ENCODE measurements at regions not wholly inside any gene's neighbourhood (a gene's known extent, or its start where the extent isn't known, plus 50 kb on each side); places are given as distances from the start of the nearest gene placed in this dataset.

GRCh38 chr12:89975574-89975973 is 266.9 kb upstream of the ATP2B1 start:
- H2AFZ ChIP-seq (ENCODE audit: low read depth, low read length), result no peak overlapping the region
- H4K20me1 ChIP-seq (ENCODE audit: insufficient read depth, low read length), result no peaks in the 10 kb centered on the region
- TF ChIP-seq CTCF (IDR thresholded peaks at IDR 0.05; ENCODE audit: low read depth, low read length), result no peak
- H3K9me3 ChIP-seq (ENCODE audit: insufficient read depth, low read length), result no peaks in the 10 kb centered on the region
- H3K4me2 ChIP-seq (ENCODE audit: low read length), result no peak overlapping the region
- H3K27ac ChIP-seq (ENCODE audit: low read length), result no peak overlapping the region
- H3K9ac ChIP-seq (ENCODE audit: low read length), result no peak overlapping the region
- H3K79me2 ChIP-seq (ENCODE audit: low read length), result no peaks in the 10 kb centered on the region
- no peak overlapping the region for H3K4me3 ChIP-seq (ENCODE audit: low read length)
- H3K36me3 ChIP-seq (replicated peaks; ENCODE audit: low read depth, low read length), result no peaks in the 10 kb centered on the region
- no peaks in the 10 kb centered on the region for H3K4me1 ChIP-seq (ENCODE audit: low read length)
- no peaks in the 10 kb centered on the region for H3K27me3 ChIP-seq (ENCODE audit: low read depth, low read length)

DNA sequence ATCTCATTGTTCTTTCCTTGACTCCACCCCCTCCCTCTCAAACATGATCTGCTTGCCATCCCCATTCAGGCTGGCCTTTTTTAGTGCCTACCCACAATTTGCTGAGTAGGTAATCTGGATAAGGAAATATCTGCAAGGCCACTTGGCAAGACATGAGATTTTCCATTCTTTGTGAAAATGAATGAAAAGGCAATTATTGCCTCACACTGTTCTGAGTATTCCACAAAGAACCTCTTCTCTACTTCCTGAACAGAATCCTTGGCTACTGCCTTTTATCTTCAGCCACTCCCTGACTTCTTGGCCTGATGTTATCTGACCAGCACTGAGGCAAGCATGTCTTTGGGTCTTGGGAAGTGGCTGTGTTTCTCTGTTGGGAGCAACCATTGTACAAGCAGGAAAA is 263.2 kb upstream of the ATP2B1 start:
- H3K4me1 ChIP-seq (ENCODE audit: low read length), result peaks cover 15% of the 10 kb centered on the region
- H3K9me3 ChIP-seq (ENCODE audit: insufficient read depth, low read length), result no peaks in the 10 kb centered on the region
- H3K79me2 ChIP-seq (ENCODE audit: low read length), result no peaks in the 10 kb centered on the region
- no peak overlapping the region for H3K4me3 ChIP-seq (ENCODE audit: low read length)
- H3K27ac ChIP-seq (ENCODE audit: low read length), result no peak overlapping the region
- H2AFZ ChIP-seq (ENCODE audit: low read depth, low read length), result no peak overlapping the region; the same call in 1 of the 2 replicates
- H3K9ac ChIP-seq (ENCODE audit: low read length), result no peak overlapping the region
- H4K20me1 ChIP-seq (ENCODE audit: insufficient read depth, low read length), result no peaks in the 10 kb centered on the region
- H3K27me3 ChIP-seq (ENCODE audit: low read depth, low read length), result no peaks in the 10 kb centered on the region
- H3K36me3 ChIP-seq (replicated peaks; ENCODE audit: low read depth, low read length), result no peaks in the 10 kb centered on the region
- TF ChIP-seq EZH2phosphoT487 (IDR thresholded peaks at IDR 0.05; ENCODE audit: low read depth), result no peak
- no peak for TF ChIP-seq CTCF (IDR thresholded peaks at IDR 0.05; ENCODE audit: low read depth, low read length)
- H3K4me2 ChIP-seq (ENCODE audit: low read length), result no peak overlapping the region

DNA sequence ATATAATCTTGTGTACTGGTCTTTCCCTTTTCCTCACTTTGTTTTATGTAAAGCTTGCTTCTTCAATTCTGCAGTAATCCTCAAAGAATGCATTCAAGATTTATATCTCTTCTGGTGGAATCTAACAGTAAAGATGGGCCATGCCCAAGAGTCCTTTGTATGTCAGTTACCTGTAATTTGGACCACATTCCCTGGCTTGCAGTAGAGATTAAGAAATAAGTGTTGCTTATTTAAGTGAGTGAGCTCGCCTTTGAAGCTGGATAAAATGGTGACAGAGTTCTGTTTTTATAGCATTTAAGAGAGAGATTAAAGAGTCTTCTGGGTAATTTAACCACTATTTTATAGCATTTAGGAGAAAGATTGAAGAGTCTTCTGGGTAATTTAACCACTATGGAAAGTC is 262.1 kb upstream of the ATP2B1 start:
- no peaks in the 10 kb centered on the region for H3K27me3 ChIP-seq (ENCODE audit: low read depth, low read length)
- H3K4me2 ChIP-seq (ENCODE audit: low read length), result no peak overlapping the region
- peaks cover 26% of the 10 kb centered on the region for H3K4me1 ChIP-seq (ENCODE audit: low read length)
- H3K36me3 ChIP-seq (replicated peaks; ENCODE audit: low read depth, low read length), result no peaks in the 10 kb centered on the region
- H3K4me3 ChIP-seq (ENCODE audit: low read length), result no peak overlapping the region
- no peak overlapping the region for H3K27ac ChIP-seq (ENCODE audit: low read length)
- TF ChIP-seq EZH2phosphoT487 (IDR thresholded peaks at IDR 0.05; ENCODE audit: low read depth) (no peak), CTCF (IDR thresholded peaks at IDR 0.05; ENCODE audit: low read depth, low read length) (no peak)
- no peaks in the 10 kb centered on the region for H3K9me3 ChIP-seq (ENCODE audit: insufficient read depth, low read length)
- H3K79me2 ChIP-seq (ENCODE audit: low read length), result no peaks in the 10 kb centered on the region
- no peak overlapping the region for H3K9ac ChIP-seq (ENCODE audit: low read length)
- no peaks in the 10 kb centered on the region for H4K20me1 ChIP-seq (ENCODE audit: insufficient read depth, low read length)
- no peak overlapping the region for H2AFZ ChIP-seq (ENCODE audit: low read depth, low read length)

DNA sequence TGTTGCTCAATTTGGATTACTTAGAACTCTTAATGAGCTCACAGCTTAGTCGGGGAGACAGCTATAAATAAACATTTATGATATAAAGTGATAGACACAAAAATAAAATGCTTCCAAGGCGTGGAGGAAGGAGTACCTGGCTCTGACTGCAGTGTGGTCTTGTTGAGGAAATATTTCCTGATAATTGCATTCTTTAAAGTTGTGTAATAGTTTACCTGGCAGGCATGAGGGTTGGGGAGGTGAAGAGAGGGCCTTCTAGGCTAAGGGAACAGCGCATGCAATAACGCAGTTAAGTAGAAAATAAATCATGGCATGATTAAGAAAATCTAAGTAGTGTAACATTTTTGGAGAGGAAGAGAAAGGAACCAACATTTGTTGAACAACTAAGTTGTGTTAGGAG is 260.5 kb upstream of the ATP2B1 start:
- TF ChIP-seq CTCF (IDR thresholded peaks at IDR 0.05; ENCODE audit: low read depth, low read length) (no peak), EZH2phosphoT487 (IDR thresholded peaks at IDR 0.05; ENCODE audit: low read depth) (no peak)
- no peaks in the 10 kb centered on the region for H3K79me2 ChIP-seq (ENCODE audit: low read length)
- no peaks in the 10 kb centered on the region for H3K9me3 ChIP-seq (ENCODE audit: insufficient read depth, low read length)
- no peaks in the 10 kb centered on the region for H3K27me3 ChIP-seq (ENCODE audit: low read depth, low read length)
- H3K9ac ChIP-seq (ENCODE audit: low read length), result no peak overlapping the region
- no peaks in the 10 kb centered on the region for H4K20me1 ChIP-seq (ENCODE audit: insufficient read depth, low read length)
- H3K4me1 ChIP-seq (ENCODE audit: low read length), result peaks cover 26% of the 10 kb centered on the region
- no peak overlapping the region for H2AFZ ChIP-seq (ENCODE audit: low read depth, low read length)
- no peak overlapping the region for H3K4me3 ChIP-seq (ENCODE audit: low read length)
- no peaks in the 10 kb centered on the region for H3K36me3 ChIP-seq (replicated peaks; ENCODE audit: low read depth, low read length)
- H3K4me2 ChIP-seq (ENCODE audit: low read length), result no peak overlapping the region
- no peak overlapping the region for H3K27ac ChIP-seq (ENCODE audit: low read length)
